ENCODE measurements at regions not wholly inside any gene's neighbourhood (a gene's known extent, or its start where the extent isn't known, plus 50 kb on each side); places are given as distances from the start of the nearest gene placed in this dataset.

DNA sequence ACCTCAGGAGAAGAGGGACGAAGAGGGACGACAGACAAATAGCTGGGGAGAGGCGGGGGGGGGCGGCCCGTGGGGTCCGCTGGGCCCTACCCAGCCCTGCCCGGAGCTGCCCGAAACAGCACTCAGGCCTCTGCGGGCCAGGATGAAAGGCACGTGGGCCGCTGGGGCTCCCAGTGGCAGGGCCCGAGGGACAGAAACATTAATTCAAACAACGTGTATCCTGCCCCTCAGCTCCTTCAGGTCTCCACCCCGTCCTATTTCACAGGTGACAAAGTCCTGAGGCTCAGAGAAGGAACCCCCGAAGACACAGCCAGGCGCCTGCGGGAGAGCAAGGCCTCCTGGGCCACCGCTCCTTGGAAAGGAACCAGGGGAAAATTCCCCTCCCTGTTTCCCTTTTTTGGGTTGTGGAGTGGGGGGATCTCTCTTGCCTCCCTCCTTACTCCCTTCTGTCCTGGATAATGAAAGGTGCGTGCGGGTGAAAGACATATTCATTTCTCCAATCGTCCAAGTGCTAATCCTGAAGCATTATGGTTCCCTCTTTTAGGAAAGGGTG is 93.3 kb downstream of the RNASET2 start:
- Histone ChIP-seq H3K4me2 (replicated peaks; ENCODE audit: extremely low read depth, low read length, poor library complexity, severe bottlenecking) (peak overlapping the region; percentile 51), H3K27me3 (ENCODE audit: control insufficient read depth in 2 of 2, insufficient read depth in 2 of 2, low read length in 2 of 2) (peaks cover 40 to 50% of the 10 kb centered on the region in 2 donors), H3K4me1 (ENCODE audit: control insufficient read depth in 1 of 2, insufficient read depth in 2 of 2, low read length in 2 of 2) (peaks cover 11% of the 10 kb centered on the region in 2 donors), H3K9me3 (replicated peaks in 1 of 2; ENCODE audit: control insufficient read depth in 1 of 2, insufficient read depth in 1 of 2, low read length in 2 of 2) (peaks cover 0 to 5% of the 10 kb centered on the region in 2 donors), H3K36me3 (replicated peaks in 1 of 2; ENCODE audit: control insufficient read depth in 1 of 2, insufficient read depth in 2 of 2, low read length in 2 of 2) (no peaks in the 10 kb centered on the region), H3K4me3 (replicated peaks in 1 of 3; ENCODE audit: low read depth in 2 of 3, low read length in 3 of 3) (peak overlapping the region in 1 of 3 experiments; percentile 50), H3K79me2 (ENCODE audit: insufficient read depth, low read length) (no peaks in the 10 kb centered on the region), H3K27ac (ENCODE audit: low read depth in 1 of 2, low read length in 2 of 2) (no peak overlapping the region), H4K20me1 (ENCODE audit: insufficient read depth, low read length) (no peaks in the 10 kb centered on the region), H2AFZ (ENCODE audit: insufficient read depth, low read depth, low read length, poor library complexity, severe bottlenecking) (no peak overlapping the region), H3K9ac (ENCODE audit: insufficient read depth, low read length, poor library complexity, severe bottlenecking) (no peak overlapping the region)
- peaks cover 7% of the 10 kb centered on the region for H3K4me1 Mint-ChIP-seq
- H3K27me3 Mint-ChIP-seq (ENCODE audit: low read depth in 3 of 3), result peaks cover 49 to 66% (median 56%) of the 10 kb centered on the region in 3 donors
- no peak overlapping the region for H3K27ac Mint-ChIP-seq
- TF ChIP-seq, protein P1, sequence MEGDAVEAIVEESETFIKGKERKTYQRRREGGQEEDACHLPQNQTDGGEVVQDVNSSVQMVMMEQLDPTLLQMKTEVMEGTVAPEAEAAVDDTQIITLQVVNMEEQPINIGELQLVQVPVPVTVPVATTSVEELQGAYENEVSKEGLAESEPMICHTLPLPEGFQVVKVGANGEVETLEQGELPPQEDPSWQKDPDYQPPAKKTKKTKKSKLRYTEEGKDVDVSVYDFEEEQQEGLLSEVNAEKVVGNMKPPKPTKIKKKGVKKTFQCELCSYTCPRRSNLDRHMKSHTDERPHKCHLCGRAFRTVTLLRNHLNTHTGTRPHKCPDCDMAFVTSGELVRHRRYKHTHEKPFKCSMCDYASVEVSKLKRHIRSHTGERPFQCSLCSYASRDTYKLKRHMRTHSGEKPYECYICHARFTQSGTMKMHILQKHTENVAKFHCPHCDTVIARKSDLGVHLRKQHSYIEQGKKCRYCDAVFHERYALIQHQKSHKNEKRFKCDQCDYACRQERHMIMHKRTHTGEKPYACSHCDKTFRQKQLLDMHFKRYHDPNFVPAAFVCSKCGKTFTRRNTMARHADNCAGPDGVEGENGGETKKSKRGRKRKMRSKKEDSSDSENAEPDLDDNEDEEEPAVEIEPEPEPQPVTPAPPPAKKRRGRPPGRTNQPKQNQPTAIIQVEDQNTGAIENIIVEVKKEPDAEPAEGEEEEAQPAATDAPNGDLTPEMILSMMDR (IDR thresholded peaks at IDR 0.05), result no peak
- DNase-seq, result no peak
- H3K4me3 Mint-ChIP-seq, result peak overlapping the region; percentile 47 to 81
- WGBS (ENCODE audit: insufficient coverage), result 2% methylated on average over 14 of the region's 21 CpGs
- H3K9me3 Mint-ChIP-seq, result peaks cover 0 to 5% (median 2%) of the 10 kb centered on the region in 7 donors
- intact Hi-C loops (cut with micrococcal nuclease), result no loop called here
- H3K36me3 Mint-ChIP-seq, result peaks cover 0 to 6% of the 10 kb centered on the region in 2 donors

DNA sequence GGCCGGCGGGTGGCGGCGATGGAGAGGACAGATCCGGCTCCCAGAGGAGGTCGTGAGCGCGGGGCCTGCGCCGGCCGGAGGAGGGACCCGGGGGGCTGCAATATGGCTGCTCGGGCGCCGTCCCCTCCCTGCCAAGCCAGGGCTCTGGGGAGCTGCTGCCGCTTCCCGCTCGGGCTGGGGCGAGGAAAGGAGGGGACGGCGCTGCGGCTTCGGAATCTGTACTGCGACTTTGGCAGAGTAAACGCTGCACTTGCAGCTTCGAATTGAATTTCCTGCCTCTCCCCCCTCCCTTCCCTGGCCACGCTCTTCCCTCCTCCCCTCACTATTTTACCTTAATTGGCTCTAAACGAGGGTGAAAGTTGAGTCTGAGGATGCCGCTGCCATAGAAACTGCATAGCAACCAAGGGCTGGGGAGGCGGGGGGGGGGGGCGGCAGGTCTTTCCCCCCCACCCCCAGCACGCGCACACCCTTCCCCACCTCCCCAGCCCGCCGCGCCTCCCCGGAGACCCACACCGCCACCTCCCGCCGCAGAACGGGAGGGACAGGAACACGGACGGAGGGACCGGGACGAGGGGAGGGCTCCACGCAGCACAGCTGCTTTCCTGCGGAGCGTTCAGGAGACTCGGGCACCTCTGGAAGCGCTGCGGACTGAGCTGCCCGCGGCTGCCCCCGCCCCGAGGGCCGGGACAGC is 93.9 kb downstream of the RNASET2 start:
- peaks cover 7% of the 10 kb centered on the region for H3K4me1 Mint-ChIP-seq
- H3K9ac ChIP-seq (ENCODE audit: insufficient read depth, low read length, poor library complexity, severe bottlenecking), result no peak overlapping the region
- H3K4me3 ChIP-seq (replicated peaks in 1 of 3; ENCODE audit: low read depth in 2 of 3, low read length in 3 of 3), result peak overlapping the region in 2 of 3 experiments; percentile 7 to 50
- intact Hi-C loops (cut with micrococcal nuclease), result no loop called here
- H3K79me2 ChIP-seq (ENCODE audit: insufficient read depth, low read length), result no peaks in the 10 kb centered on the region
- H3K27me3 Mint-ChIP-seq (ENCODE audit: low read depth in 3 of 3), result peaks cover 49 to 66% (median 56%) of the 10 kb centered on the region in 3 donors
- peaks cover 0 to 6% of the 10 kb centered on the region in 2 donors for H3K36me3 Mint-ChIP-seq
- peaks cover 0 to 5% (median 2%) of the 10 kb centered on the region in 7 donors for H3K9me3 Mint-ChIP-seq
- no peak overlapping the region for H2AFZ ChIP-seq (ENCODE audit: insufficient read depth, low read depth, low read length, poor library complexity, severe bottlenecking)
- H3K27me3 ChIP-seq (ENCODE audit: control insufficient read depth in 2 of 2, insufficient read depth in 2 of 2, low read length in 2 of 2), result peaks cover 40 to 50% of the 10 kb centered on the region in 2 donors
- no peak overlapping the region for H3K27ac ChIP-seq (ENCODE audit: low read depth in 1 of 2, low read length in 2 of 2)
- H3K4me1 ChIP-seq (ENCODE audit: control insufficient read depth in 1 of 2, insufficient read depth in 2 of 2, low read length in 2 of 2), result peaks cover 11% of the 10 kb centered on the region in 2 donors
- TF ChIP-seq, protein P1 (IDR thresholded peaks at IDR 0.05), result no peak
- peak overlapping the region; percentile 51 for H3K4me2 ChIP-seq (replicated peaks; ENCODE audit: extremely low read depth, low read length, poor library complexity, severe bottlenecking)
- no peak overlapping the region for H3K27ac Mint-ChIP-seq
- H4K20me1 ChIP-seq (ENCODE audit: insufficient read depth, low read length), result no peaks in the 10 kb centered on the region
- no peak for DNase-seq
- peak overlapping the region; percentile 54 to 86 for H3K4me3 Mint-ChIP-seq
- WGBS (ENCODE audit: insufficient coverage), result under 1% methylated on average over 45 of the region's 56 CpGs
- peaks cover 0 to 5% of the 10 kb centered on the region in 2 donors for H3K9me3 ChIP-seq (replicated peaks in 1 of 2; ENCODE audit: control insufficient read depth in 1 of 2, insufficient read depth in 1 of 2, low read length in 2 of 2)
- H3K36me3 ChIP-seq (replicated peaks in 1 of 2; ENCODE audit: control insufficient read depth in 1 of 2, insufficient read depth in 2 of 2, low read length in 2 of 2), result no peaks in the 10 kb centered on the region
